H9 (cell line): ENCODE measurements at regions not wholly inside any gene's neighbourhood (a gene's known extent, or its start where the extent isn't known, plus 50 kb on each side); places are given as distances from the start of the nearest gene placed in this dataset.

Source experiments
- DNase-seq: peaks from one replicate; pipeline ENCODE4 v3.0.0-alpha.2; 2017
- H2AFZ ChIP-seq: one replicate; pipeline ENCODE4 v1.6.1; 2013; ENCODE audit warnings: mild to moderate bottlenecking, low read length, control low read depth, moderate library complexity
- H2AK5ac ChIP-seq: 2 replicates; pipeline ENCODE4 v1.6.1; 2013; ENCODE audit warnings: low read length, control low read depth, mixed read lengths; ENCODE audit not compliant: insufficient read length
- H2BK120ac ChIP-seq: one replicate; pipeline ENCODE4 v1.6.1; 2013; ENCODE audit warnings: low read depth, mild to moderate bottlenecking, low read length, control low read depth, inconsistent platforms; ENCODE audit not compliant: poor library complexity, severe bottlenecking
- H2BK12ac ChIP-seq: 2 replicates; pipeline ENCODE4 v1.6.1; 2013; ENCODE audit warnings: low read length, control low read depth, mixed read lengths, low read depth; ENCODE audit not compliant: insufficient read length
- H2BK15ac ChIP-seq: 2 replicates; pipeline ENCODE4 v1.6.1; 2013; ENCODE audit warnings: low read depth, low read length, control low read depth
- H2BK20ac ChIP-seq: one replicate; pipeline ENCODE4 v1.6.1; 2013; ENCODE audit warnings: low read depth, mild to moderate bottlenecking, low read length, control low read depth, inconsistent platforms; ENCODE audit not compliant: poor library complexity, severe bottlenecking
- H2BK5ac ChIP-seq: 2 replicates; pipeline ENCODE4 v1.6.1; 2013; ENCODE audit warnings: low read length, control low read depth, mixed read lengths; ENCODE audit not compliant: insufficient read length
- H3K14ac ChIP-seq: 2 replicates; pipeline ENCODE4 v1.6.1; 2013; ENCODE audit warnings: low read length, control low read depth; ENCODE audit not compliant: insufficient read depth
- H3K18ac ChIP-seq: 2 replicates; pipeline ENCODE4 v1.6.1; 2013; ENCODE audit warnings: low read depth, mild to moderate bottlenecking, mixed read lengths, low read length, control low read depth; ENCODE audit not compliant: insufficient read length
- H3K23ac ChIP-seq: 2 replicates; pipeline ENCODE4 v1.6.1; 2013; ENCODE audit warnings: low read length, control low read depth, mixed read lengths, low read depth; ENCODE audit not compliant: insufficient read length
- H3K23me2 ChIP-seq: 2 replicates; pipeline ENCODE4 v1.6.1; 2013; ENCODE audit warnings: low read depth, mild to moderate bottlenecking, mixed read lengths, low read length, control low read depth; ENCODE audit not compliant: insufficient read length, poor library complexity, severe bottlenecking
- H3K27ac ChIP-seq: 2 replicates; pipeline ENCODE4 v1.5.1; 2013; ENCODE audit warnings: low read length, control low read depth, mixed read lengths, low read depth; ENCODE audit not compliant: insufficient read length
- H3K27me3 ChIP-seq: 2 replicates; pipeline ENCODE4 v1.6.1; 2013; ENCODE audit warnings: low read length, control low read depth, inconsistent platforms; ENCODE audit not compliant: insufficient read depth
- H3K4ac ChIP-seq: 2 replicates; pipeline ENCODE4 v1.6.1; 2013; ENCODE audit warnings: low read depth, mild to moderate bottlenecking, control low read depth, inconsistent platforms, low read length, moderate library complexity
- H3K4me1 ChIP-seq: 2 replicates; pipeline ENCODE4 v1.6.1; 2013; ENCODE audit warnings: low read length, control low read depth, inconsistent platforms; ENCODE audit not compliant: insufficient read depth
- H3K4me2 ChIP-seq: 2 replicates; pipeline ENCODE4 v1.6.1; 2013; ENCODE audit warnings: low read length, control low read depth, mixed read lengths; ENCODE audit not compliant: insufficient read length, insufficient read depth
- H3K56ac ChIP-seq: 2 replicates; pipeline ENCODE4 v1.6.1; 2013; ENCODE audit warnings: low read depth, mild to moderate bottlenecking, mixed read lengths, low read length, control low read depth; ENCODE audit not compliant: insufficient read length
- H3K79me1 ChIP-seq: 2 replicates; pipeline ENCODE4 v1.6.1; 2013; ENCODE audit warnings: low read depth, mild to moderate bottlenecking, moderate library complexity, low read length, control low read depth, inconsistent platforms; ENCODE audit not compliant: insufficient read depth, poor library complexity, severe bottlenecking
- H3K79me2 ChIP-seq: 2 replicates; pipeline ENCODE4 v1.6.1; 2013; ENCODE audit warnings: low read length, control low read depth, inconsistent platforms; ENCODE audit not compliant: insufficient read depth
- H3K9ac ChIP-seq: 2 replicates; pipeline ENCODE4 v1.6.1; 2013; ENCODE audit warnings: low read length, control low read depth, mixed read lengths; ENCODE audit not compliant: insufficient read length; ENCODE audit errors: extremely low read depth
- H3K9me3 ChIP-seq: one replicate; pipeline ENCODE4 v1.6.1; 2013; ENCODE audit warnings: low read depth, low read length, inconsistent platforms; ENCODE audit not compliant: control insufficient read depth
- H3T11ph ChIP-seq: one replicate; pipeline ENCODE4 v1.6.1; 2013; ENCODE audit warnings: mild to moderate bottlenecking, low read length, control low read depth, inconsistent platforms
- H4K20me1 ChIP-seq: one replicate; pipeline ENCODE4 v1.6.1; 2013; ENCODE audit not compliant: control insufficient read depth, insufficient read length, insufficient read depth
- H4K5ac ChIP-seq: 2 replicates; pipeline ENCODE4 v1.6.1; 2013; ENCODE audit warnings: low read depth, mild to moderate bottlenecking, mixed read lengths, low read length, control low read depth; ENCODE audit not compliant: insufficient read length
- H4K8ac ChIP-seq: replicated peaks from 2 replicates; pipeline ENCODE4 v1.6.1; 2013; ENCODE audit warnings: low read length, control low read depth, mixed read lengths, low read depth; ENCODE audit not compliant: insufficient read length
- H4K91ac ChIP-seq: 2 replicates; pipeline ENCODE4 v1.6.1; 2013; ENCODE audit warnings: low read depth, mild to moderate bottlenecking, moderate library complexity, mixed read lengths, low read length, control low read depth; ENCODE audit not compliant: insufficient read length
- H3K27ac Mint-ChIP-seq, 3 experiments: 2 replicates in 2 of 3; 3 replicates in 1 of 3; pipeline ENCODE4 v1.8.0; 2020 to 2021; ENCODE audit warnings: mixed read lengths in 3 of 3, mild to moderate bottlenecking in 1 of 3, moderate library complexity in 1 of 3
- H3K27me3 Mint-ChIP-seq: 2 replicates; pipeline ENCODE4 v1.8.0; 2021; ENCODE audit warnings: low read depth, mild to moderate bottlenecking, moderate library complexity, mixed read lengths
- H3K36me3 Mint-ChIP-seq, 3 experiments: 2 replicates in 2 of 3; 3 replicates in 1 of 3; pipeline ENCODE4 v1.8.0; 2020 to 2021; ENCODE audit warnings: low read depth in 3 of 3, mixed read lengths in 3 of 3; ENCODE audit not compliant: insufficient read depth in 1 of 3
- H3K4me1 Mint-ChIP-seq, 2 experiments: 2 replicates each; pipeline ENCODE4 v1.8.0; 2020; ENCODE audit warnings: mixed read lengths in 2 of 2
- H3K4me3 Mint-ChIP-seq, 2 experiments: 2 replicates in 1 of 2; 3 replicates in 1 of 2; pipeline ENCODE4 v1.8.0; 2020 to 2021; ENCODE audit warnings: mild to moderate bottlenecking in 2 of 2, mixed read lengths in 2 of 2, moderate library complexity in 1 of 2
- H3K9me3 Mint-ChIP-seq, 2 experiments: 2 replicates in 1 of 2; 3 replicates in 1 of 2; pipeline ENCODE4 v1.8.0; 2020; ENCODE audit warnings: mild to moderate bottlenecking in 2 of 2, mixed read lengths in 2 of 2, moderate library complexity in 1 of 2
- CTCF ChIP-seq: fragments of 200-600 bp; sonication (generic); conservative IDR thresholded peaks from 3 replicates; pipeline ENCODE4 v1.8.0; 2021; ENCODE audit warnings: antibody characterized with exemption, mild to moderate bottlenecking
- WGBS: extraction: QIAGEN DNeasy Blood & Tissue Kit; methylation state at CpG from one replicate; pipeline ENCODE4 v1.1.7; 2013; ENCODE audit warnings: missing lambda C conversion rate, low lambda C conversion rate, mixed read lengths; ENCODE audit not compliant: insufficient read length; ENCODE audit errors: extremely low coverage; 5-methylcytosine and 5-hydroxymethylcytosine counted together

- H2BK20ac ChIP-seq = no peak overlapping the region
- H2BK5ac ChIP-seq = no peak overlapping the region
- H3T11ph ChIP-seq = no peak overlapping the region
- H3K4me1 ChIP-seq = no peaks in the 10 kb centered on the region
- Mint-ChIP-seq H3K9me3 (peaks cover 15 to 25% of the 10 kb centered on the region in 2 experiments), H3K4me3 (no peak overlapping the region), H3K36me3 (peaks cover 3 to 21% (median 7%) of the 10 kb centered on the region in 3 experiments; a peak in 6 of 7 replicates), H3K27me3 (no peaks in the 10 kb centered on the region), H3K27ac (no peak overlapping the region), H3K4me1 (peaks cover 10 to 14% of the 10 kb centered on the region in 2 experiments)
- no peaks in the 10 kb centered on the region for H3K79me2 ChIP-seq
- H3K27me3 ChIP-seq = no peaks in the 10 kb centered on the region
- no peak overlapping the region for H3K4me2 ChIP-seq
- no peak overlapping the region for H3K56ac ChIP-seq
- H3K79me1 ChIP-seq = no peaks in the 10 kb centered on the region
- no peak overlapping the region for H4K5ac ChIP-seq
- H4K8ac ChIP-seq = no peak overlapping the region
- no peak overlapping the region for H2AK5ac ChIP-seq
- H3K18ac ChIP-seq = no peak overlapping the region
- H3K14ac ChIP-seq = no peak overlapping the region
- H2AFZ ChIP-seq = no peak overlapping the region
- no peak overlapping the region for H2BK12ac ChIP-seq
- WGBS = no CpG with 5 or more reads among the region's 1 CpG
- H2BK120ac ChIP-seq = no peak overlapping the region
- no peaks in the 10 kb centered on the region for H3K9me3 ChIP-seq
- H3K9ac ChIP-seq = no peak overlapping the region
- H2BK15ac ChIP-seq = no peak overlapping the region
- H3K27ac ChIP-seq = no peak overlapping the region
- H4K20me1 ChIP-seq = no peaks in the 10 kb centered on the region
- no peak overlapping the region for H3K23ac ChIP-seq
- peak; percentile 47 for TF ChIP-seq CTCF
- no peaks in the 10 kb centered on the region for H3K23me2 ChIP-seq
- peak; percentile 69 for DNase-seq
- no peak overlapping the region for H3K4ac ChIP-seq
- no peak overlapping the region for H4K91ac ChIP-seq
These were observed 313.5 kb downstream of the PHKB start for GRCh38 chr16:47774661-47775060.
